Lower lobe of right lung (tissue), 2 donors: ENCODE measurements at regions not wholly inside any gene's neighbourhood (a gene's known extent, or its start where the extent isn't known, plus 50 kb on each side); places are given as distances from the start of the nearest gene placed in this dataset.

ENCODE experiments used
- ATAC-seq, 2 donors: fragments of 200-7000 bp; cut with Tn5 transposase; one replicate each; pipeline ENCODE4 v1.9.1; 2020 to 2022; ENCODE audit warnings: mild to moderate bottlenecking in 2 of 2, moderate library complexity in 2 of 2
- DNase-seq: peaks from one replicate; pipeline ENCODE4 v3.0.0-alpha.2; 2020
- H3K27ac ChIP-seq: fragments of 200-600 bp; one replicate; pipeline ENCODE4 v1.8.0; 2022
- H3K27me3 ChIP-seq: fragments of 200-600 bp; one replicate; pipeline ENCODE4 v1.8.0; 2022; ENCODE audit warnings: low read depth
- H3K36me3 ChIP-seq: fragments of 200-600 bp; one replicate; pipeline ENCODE4 v1.8.0; 2022; ENCODE audit warnings: mild to moderate bottlenecking
- H3K4me1 ChIP-seq: fragments of 200-600 bp; one replicate; pipeline ENCODE4 v1.8.0; 2022
- H3K4me3 ChIP-seq: fragments of 200-600 bp; one replicate; pipeline ENCODE4 v1.8.0; 2022; ENCODE audit warnings: mild to moderate bottlenecking
- H3K9me3 ChIP-seq: fragments of 200-600 bp; one replicate; pipeline ENCODE4 v1.8.0; 2022
- CTCF ChIP-seq: fragments of 200-600 bp; IDR thresholded peaks from one replicate; pipeline ENCODE4 v1.8.0; 2022; ENCODE audit warnings: antibody characterized with exemption, mild to moderate bottlenecking
- intact Hi-C: fragments of 100-400 bp; cut with DNase I; formaldehyde crosslinking; loops from one replicate; pipeline ENCODE4 v1.11.0; 2022
- donor health status: DM: no; HTN: yes; CAD: no; lungs with severe emphysema.

GRCh38 chr2:217113491-217113890 lies 253.6 kb upstream of the TNP1 start:
- H3K9me3 ChIP-seq: no peaks in the 10 kb centered on the region
- no peaks in the 10 kb centered on the region for H3K36me3 ChIP-seq
- no peaks in the 10 kb centered on the region for H3K27me3 ChIP-seq
- ATAC-seq (no peak), DNase-seq (no peak)
- no peaks in the 10 kb centered on the region for H3K4me1 ChIP-seq
- intact Hi-C loops: no loop called here
- no peak overlapping the region for H3K4me3 ChIP-seq
- no peak overlapping the region for H3K27ac ChIP-seq
- no peak for TF ChIP-seq CTCF

- DNase-seq (no peak), ATAC-seq (no peak)
- H3K36me3 ChIP-seq: no peaks in the 10 kb centered on the region
- no peaks in the 10 kb centered on the region for H3K27me3 ChIP-seq
- no peak for TF ChIP-seq CTCF
- H3K27ac ChIP-seq: no peak overlapping the region
- H3K4me1 ChIP-seq: no peaks in the 10 kb centered on the region
- intact Hi-C loops: no loop called here
- no peak overlapping the region for H3K4me3 ChIP-seq
- no peaks in the 10 kb centered on the region for H3K9me3 ChIP-seq
Measured at GRCh38 chr2:217110550-217110949, 250.7 kb upstream of the TNP1 start.

- H3K4me1 ChIP-seq: no peaks in the 10 kb centered on the region
- no peak for TF ChIP-seq CTCF
- no peaks in the 10 kb centered on the region for H3K9me3 ChIP-seq
- intact Hi-C loops: no loop called here
- no peak overlapping the region for H3K4me3 ChIP-seq
- H3K27me3 ChIP-seq: no peaks in the 10 kb centered on the region
- DNase-seq (no peak), ATAC-seq (no peak)
- no peaks in the 10 kb centered on the region for H3K36me3 ChIP-seq
- H3K27ac ChIP-seq: no peak overlapping the region
Measured at GRCh38 chr2:217108575-217109027, 248.7 kb upstream of the TNP1 start.

GRCh38 chr2:217108086-217108485 lies 248.2 kb upstream of the TNP1 start:
- DNase-seq (no peak), ATAC-seq (no peak)
- intact Hi-C loops: no loop called here
- H3K27me3 ChIP-seq: no peaks in the 10 kb centered on the region
- no peak overlapping the region for H3K27ac ChIP-seq
- H3K4me3 ChIP-seq: no peak overlapping the region
- H3K9me3 ChIP-seq: no peaks in the 10 kb centered on the region
- H3K36me3 ChIP-seq: no peaks in the 10 kb centered on the region
- no peak for TF ChIP-seq CTCF
- no peaks in the 10 kb centered on the region for H3K4me1 ChIP-seq

- DNase-seq (no peak), ATAC-seq (no peak)
- intact Hi-C loops: no loop called here
- H3K27ac ChIP-seq: no peak overlapping the region
- H3K4me3 ChIP-seq: no peak overlapping the region
- no peaks in the 10 kb centered on the region for H3K36me3 ChIP-seq
- no peaks in the 10 kb centered on the region for H3K9me3 ChIP-seq
- no peaks in the 10 kb centered on the region for H3K4me1 ChIP-seq
- TF ChIP-seq CTCF: no peak
- H3K27me3 ChIP-seq: no peaks in the 10 kb centered on the region
Measured at GRCh38 chr2:217107480-217107879, 247.6 kb upstream of the TNP1 start.

GRCh38 chr2:217106650-217107014 lies 246.8 kb upstream of the TNP1 start:
- Histone ChIP-seq H3K4me3 (no peak overlapping the region), H3K4me1 (no peaks in the 10 kb centered on the region), H3K27me3 (no peaks in the 10 kb centered on the region), H3K9me3 (no peaks in the 10 kb centered on the region), H3K36me3 (no peaks in the 10 kb centered on the region), H3K27ac (no peak overlapping the region)
- TF ChIP-seq CTCF: peak; percentile 21
- ATAC-seq (no peak), DNase-seq (no peak)
- intact Hi-C loops: no loop called here
